OCI-LY1 (cell line): ENCODE measurements at regions not wholly inside any gene's neighbourhood (a gene's known extent, or its start where the extent isn't known, plus 50 kb on each side); places are given as distances from the start of the nearest gene placed in this dataset.

Experiments used
- H2AFZ ChIP-seq: fragments of 200-600 bp; sonication (generic), shearing (Covaris generic); 2 replicates; pipeline ENCODE4 v1.6.0; 2014; ENCODE audit warnings: antibody characterized with exemption, mild to moderate bottlenecking, low read length
- H3F3A ChIP-seq: fragments of 200-600 bp; sonication (generic), shearing (Covaris generic); 2 replicates; pipeline ENCODE4 v1.6.0; 2014; ENCODE audit warnings: mild to moderate bottlenecking, antibody characterized with exemption, low read length, moderate library complexity; ENCODE audit not compliant: insufficient read depth
- H3K27ac ChIP-seq: fragments of 200-600 bp; sonication (generic); 2 replicates; pipeline ENCODE4 v1.5.1; 2014; ENCODE audit warnings: low read length, mixed run types, mild to moderate bottlenecking, low read depth; ENCODE audit not compliant: poor library complexity, severe bottlenecking
- H3K27me3 ChIP-seq: fragments of 200-600 bp; sonication (generic); 2 replicates; pipeline ENCODE4 v1.6.0; 2014; ENCODE audit warnings: antibody characterized with exemption, mild to moderate bottlenecking, low read length, moderate library complexity; ENCODE audit not compliant: insufficient read depth
- H3K36me3 ChIP-seq: fragments of 200-600 bp; sonication (generic); 2 replicates; pipeline ENCODE4 v1.6.1; 2014; ENCODE audit warnings: mild to moderate bottlenecking, antibody characterized with exemption, low read length, moderate library complexity, mixed read lengths; ENCODE audit not compliant: insufficient read depth
- H3K4me1 ChIP-seq: fragments of 200-600 bp; sonication (generic); 2 replicates; pipeline ENCODE4 v1.5.1; 2014; ENCODE audit warnings: mild to moderate bottlenecking, low read length, moderate library complexity; ENCODE audit not compliant: insufficient read depth, severe bottlenecking
- H3K4me2 ChIP-seq: fragments of 200-600 bp; sonication (generic), shearing (Covaris generic); 2 replicates; pipeline ENCODE4 v1.6.1; 2014; ENCODE audit warnings: low read length
- H3K4me3 ChIP-seq: fragments of 200-600 bp; sonication (generic); 2 replicates; pipeline ENCODE4 v1.5.1; 2014; ENCODE audit warnings: low read length, low read depth, mild to moderate bottlenecking, mixed read lengths; ENCODE audit not compliant: poor library complexity, severe bottlenecking
- H3K79me2 ChIP-seq: fragments of 200-600 bp; shearing (Covaris generic); 2 replicates; pipeline ENCODE4 v1.6.1; 2016; ENCODE audit warnings: mixed run types, low read length, mixed read lengths; ENCODE audit not compliant: insufficient read depth
- H3K9ac ChIP-seq: fragments of 200-600 bp; sonication (generic), shearing (Covaris generic); 2 replicates; pipeline ENCODE4 v1.6.1; 2014; ENCODE audit warnings: mild to moderate bottlenecking, low read length, mixed read lengths
- H3K9me2 ChIP-seq: fragments of 200-600 bp; sonication (generic), shearing (Covaris generic); 2 replicates; pipeline ENCODE4 v1.6.1; 2014; ENCODE audit warnings: low read depth, mild to moderate bottlenecking, low read length, mixed read lengths
- H3K9me3 ChIP-seq: fragments of 200-600 bp; shearing (Covaris generic); 2 replicates; pipeline ENCODE4 v1.6.1; 2014; ENCODE audit warnings: low read length, mixed read lengths
- H4K20me1 ChIP-seq: fragments of 200-600 bp; sonication (generic), shearing (Covaris generic); 2 replicates; pipeline ENCODE4 v1.6.0; 2016; ENCODE audit warnings: mild to moderate bottlenecking, low read length; ENCODE audit not compliant: insufficient read depth
- CTCF ChIP-seq: fragments of 200-600 bp; sonication (generic), shearing (Covaris generic); IDR thresholded peaks from 2 replicates; pipeline ENCODE4 v1.5.1; 2017; ENCODE audit warnings: mild to moderate bottlenecking, antibody characterized with exemption, low read length, moderate library complexity, mixed read lengths
- EZH2 ChIP-seq: fragments of 200-600 bp; sonication (generic), shearing (Covaris generic); IDR thresholded peaks from 2 replicates; pipeline ENCODE4 v1.8.0; 2017; ENCODE audit warnings: borderline replicate concordance, mixed run types, mild to moderate bottlenecking, antibody characterized with exemption, low read length, moderate library complexity, mixed read lengths

DNA sequence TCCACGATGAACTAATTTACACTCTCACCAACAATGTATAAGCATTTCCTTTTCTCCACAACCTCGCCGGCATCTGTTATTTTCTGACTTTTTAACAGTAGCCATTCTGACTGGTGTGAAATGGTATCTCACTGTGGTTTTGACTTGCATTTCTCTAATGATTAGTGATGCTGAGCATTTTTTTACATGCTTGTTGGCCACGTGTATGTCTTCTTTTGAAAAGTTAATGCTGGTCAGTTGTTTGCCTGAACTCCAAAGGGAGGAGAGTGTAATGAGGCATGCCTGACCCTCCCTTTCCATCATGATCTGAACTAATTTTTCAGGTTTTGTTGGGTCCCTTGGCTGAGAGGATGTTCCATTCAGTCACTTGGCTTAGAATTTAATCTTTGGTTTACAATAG, 50.7 kb upstream of the SVIL start:
- Histone ChIP-seq H3K79me2 (no peaks in the 10 kb centered on the region), H3K27me3 (no peaks in the 10 kb centered on the region; the same call in 1 of the 2 replicates), H3K9me3 (no peaks in the 10 kb centered on the region), H3K9ac (no peak overlapping the region), H3K4me3 (no peak overlapping the region), H3K36me3 (no peaks in the 10 kb centered on the region), H3K9me2 (no peaks in the 10 kb centered on the region), H3F3A (no peaks in the 10 kb centered on the region), H3K4me1 (no peaks in the 10 kb centered on the region), H3K4me2 (no peak overlapping the region), H3K27ac (no peak overlapping the region), H4K20me1 (no peaks in the 10 kb centered on the region), H2AFZ (no peak overlapping the region)
- TF ChIP-seq CTCF (no peak), EZH2 (no peak)
